ENCODE measurements at regions not wholly inside any gene's neighbourhood (a gene's known extent, or its start where the extent isn't known, plus 50 kb on each side); places are given as distances from the start of the nearest gene placed in this dataset.
"Not testable (repeated sequence)": the region's sequence is repeated elsewhere in the genome, so short reads cannot be mapped to it uniquely, and the experiment has no call there.

- DNase-seq: no peak
- intact Hi-C loops (cut with DNase I): no loop called here
Observed at GRCh38 chr5:120106912-120107525, 357.1 kb upstream of the PRR16 start.

- intact Hi-C loops (cut with DNase I): no loop called here
- DNase-seq: no peak
Observed at GRCh38 chr5:120108586-120109248, 355.4 kb upstream of the PRR16 start.

- intact Hi-C loops (cut with DNase I): no loop called here
- no peak for DNase-seq
Observed at GRCh38 chr5:120122703-120123102, 341.4 kb upstream of the PRR16 start.

GRCh38 chr5:120124031-120124430, 340.1 kb upstream of the PRR16 start:
- intact Hi-C loops (cut with DNase I): no loop called here
- no peak for DNase-seq

- intact Hi-C loops (cut with DNase I): no loop called here
- no peak for DNase-seq
Observed at GRCh38 chr5:120124961-120125360, 339.1 kb upstream of the PRR16 start.

- intact Hi-C loops (cut with DNase I); DNase-seq: not testable (repeated sequence)
Observed at GRCh38 chr5:120132347-120132746, 331.8 kb upstream of the PRR16 start.

- intact Hi-C loops (cut with DNase I): no loop called here
- DNase-seq: no peak
Observed at GRCh38 chr5:120134944-120135343, 329.2 kb upstream of the PRR16 start.

GRCh38 chr5:120137582-120137981, 326.5 kb upstream of the PRR16 start:
- DNase-seq: no peak
- intact Hi-C loops (cut with DNase I): no loop called here

GRCh38 chr5:120139039-120139438, 325.1 kb upstream of the PRR16 start:
- no peak for DNase-seq
- intact Hi-C loops (cut with DNase I): no loop called here

GRCh38 chr5:120140501-120140900, 323.6 kb upstream of the PRR16 start:
- DNase-seq: no peak
- intact Hi-C loops (cut with DNase I): no loop called here

GRCh38 chr5:120141076-120141475, 323.0 kb upstream of the PRR16 start:
- intact Hi-C loops (cut with DNase I): no loop called here
- no peak for DNase-seq

GRCh38 chr5:120146787-120147186, 317.3 kb upstream of the PRR16 start:
- DNase-seq: no peak
- intact Hi-C loops (cut with DNase I): no loop called here

GRCh38 chr5:120147911-120148310, 316.2 kb upstream of the PRR16 start:
- intact Hi-C loops (cut with DNase I); DNase-seq: not testable (repeated sequence)

- DNase-seq: no peak
- intact Hi-C loops (cut with DNase I): no loop called here
Observed at GRCh38 chr5:120150770-120151169, 313.3 kb upstream of the PRR16 start.

GRCh38 chr5:120151181-120151580, 312.9 kb upstream of the PRR16 start:
- intact Hi-C loops (cut with DNase I): no loop called here

GRCh38 chr5:120151825-120152224, 312.3 kb upstream of the PRR16 start:
- intact Hi-C loops (cut with DNase I): no loop called here
- DNase-seq: no peak

More at GRCh38 chr5:120151181-120151580, 312.9 kb upstream of the PRR16 start:
- DNase-seq: no peak

- no peak for DNase-seq
- intact Hi-C loops (cut with DNase I): no loop called here
Observed at GRCh38 chr5:120152472-120152871, 311.6 kb upstream of the PRR16 start.

- intact Hi-C loops (cut with DNase I): no loop called here
Observed at GRCh38 chr5:120152931-120153330, 311.2 kb upstream of the PRR16 start.

GRCh38 chr5:120153551-120153950, 310.5 kb upstream of the PRR16 start:
- no peak for DNase-seq
- intact Hi-C loops (cut with DNase I): no loop called here

More at GRCh38 chr5:120152931-120153330, 311.2 kb upstream of the PRR16 start:
- no peak for DNase-seq

- intact Hi-C loops (cut with DNase I): no loop called here
Observed at GRCh38 chr5:120155873-120156272, 308.2 kb upstream of the PRR16 start.

GRCh38 chr5:120158211-120158610, 305.9 kb upstream of the PRR16 start:
- intact Hi-C loops (cut with DNase I): no loop called here
- DNase-seq: no peak

More at GRCh38 chr5:120155873-120156272, 308.2 kb upstream of the PRR16 start:
- no peak for DNase-seq
